Esophagus squamous epithelium (tissue), 5 donors: ENCODE measurements at regions not wholly inside any gene's neighbourhood (a gene's known extent, or its start where the extent isn't known, plus 50 kb on each side); places are given as distances from the start of the nearest gene placed in this dataset.

Experiments
- DNase-seq: peaks from one replicate; lab custom pipeline; 2025; lab: John Stamatoyannopoulos, UW
- H3K27ac ChIP-seq, 4 donors: fragments of 200-600 bp; sonication (generic); one replicate each; pipeline ENCODE4 v1.5.1; 2016 to 2019; ENCODE audit warnings: mild to moderate bottlenecking in 1 of 4
- H3K27me3 ChIP-seq, 4 donors: fragments of 200-600 bp; sonication (generic); 1 replicate in 3 of 4; 2 replicates in 1 of 4; pipeline versions ENCODE4 v1.5.1 to v1.6.0; 2017 to 2021; ENCODE audit warnings: antibody characterized with exemption in 1 of 4
- H3K36me3 ChIP-seq, 3 donors: fragments of 200-600 bp; sonication (generic); one replicate each; pipeline ENCODE4 v1.5.1; 2016 to 2019
- H3K4me1 ChIP-seq, 3 donors: fragments of 200-600 bp; sonication (generic); one replicate each; pipeline ENCODE4 v1.5.1; 2017 to 2019
- H3K4me3 ChIP-seq, 4 donors: fragments of 200-600 bp; sonication (generic); 1 replicate in 3 of 4; 2 replicates in 1 of 4; pipeline ENCODE4 v1.5.1; 2016 to 2019; ENCODE audit warnings: mild to moderate bottlenecking in 2 of 4, moderate library complexity in 1 of 4
- H3K9me3 ChIP-seq, 3 donors: fragments of 200-600 bp; sonication (generic); one replicate each; pipeline ENCODE4 v1.5.1; 2016 to 2019
- POLR2A ChIP-seq, 4 donors: fragments of 450-650 bp; IDR thresholded peaks; one replicate each; pipeline ENCODE4 v1.6.1; 2017; ENCODE audit warnings: antibody characterized with exemption in 4 of 4, mild to moderate bottlenecking in 4 of 4, moderate library complexity in 3 of 4
- WGBS, 2 donors: methylation state at CpG; one replicate each; pipeline ENCODE4 v1.1.5; 2018; 5-methylcytosine and 5-hydroxymethylcytosine counted together
- intact Hi-C: fragments of 100-400 bp; cut with DNase I; formaldehyde crosslinking; loops from one replicate; pipeline ENCODE4 v1.15.0; 2022
- TF ChIP-seq, protein P1 (sequence below), 6 experiments: fragments of 450-650 bp in 4 of 6; fragments of 200-600 bp in 2 of 6; sonication (generic) in 2 of 6; IDR thresholded peaks; one replicate each; pipeline ENCODE4 v1.5.1; 2016 to 2019; ENCODE audit warnings: antibody characterized with exemption in 6 of 6, mild to moderate bottlenecking in 4 of 6, moderate library complexity in 4 of 6
- donor health status: DM: yes; HTN: yes; CAD: no.

GRCh38 chrX:121455890-121456289, 408.5 kb downstream of the GLUD2 start:
- H3K4me1 ChIP-seq: no peaks in the 10 kb centered on the region
- intact Hi-C loops: no loop called here
- 67 to 73% methylated on average over 1 of the region's 1 CpG for WGBS, 2 donors
- no peaks in the 10 kb centered on the region for H3K36me3 ChIP-seq
- TF ChIP-seq POLR2A (IDR thresholded peaks at IDR 0.05): no peak
- TF ChIP-seq, protein P1, sequence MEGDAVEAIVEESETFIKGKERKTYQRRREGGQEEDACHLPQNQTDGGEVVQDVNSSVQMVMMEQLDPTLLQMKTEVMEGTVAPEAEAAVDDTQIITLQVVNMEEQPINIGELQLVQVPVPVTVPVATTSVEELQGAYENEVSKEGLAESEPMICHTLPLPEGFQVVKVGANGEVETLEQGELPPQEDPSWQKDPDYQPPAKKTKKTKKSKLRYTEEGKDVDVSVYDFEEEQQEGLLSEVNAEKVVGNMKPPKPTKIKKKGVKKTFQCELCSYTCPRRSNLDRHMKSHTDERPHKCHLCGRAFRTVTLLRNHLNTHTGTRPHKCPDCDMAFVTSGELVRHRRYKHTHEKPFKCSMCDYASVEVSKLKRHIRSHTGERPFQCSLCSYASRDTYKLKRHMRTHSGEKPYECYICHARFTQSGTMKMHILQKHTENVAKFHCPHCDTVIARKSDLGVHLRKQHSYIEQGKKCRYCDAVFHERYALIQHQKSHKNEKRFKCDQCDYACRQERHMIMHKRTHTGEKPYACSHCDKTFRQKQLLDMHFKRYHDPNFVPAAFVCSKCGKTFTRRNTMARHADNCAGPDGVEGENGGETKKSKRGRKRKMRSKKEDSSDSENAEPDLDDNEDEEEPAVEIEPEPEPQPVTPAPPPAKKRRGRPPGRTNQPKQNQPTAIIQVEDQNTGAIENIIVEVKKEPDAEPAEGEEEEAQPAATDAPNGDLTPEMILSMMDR (IDR thresholded peaks at IDR 0.05): no peak
- no peak overlapping the region for H3K4me3 ChIP-seq
- DNase-seq: no peak
- no peaks in the 10 kb centered on the region for H3K9me3 ChIP-seq
- H3K27ac ChIP-seq: no peak overlapping the region
- no peaks in the 10 kb centered on the region for H3K27me3 ChIP-seq

DNA sequence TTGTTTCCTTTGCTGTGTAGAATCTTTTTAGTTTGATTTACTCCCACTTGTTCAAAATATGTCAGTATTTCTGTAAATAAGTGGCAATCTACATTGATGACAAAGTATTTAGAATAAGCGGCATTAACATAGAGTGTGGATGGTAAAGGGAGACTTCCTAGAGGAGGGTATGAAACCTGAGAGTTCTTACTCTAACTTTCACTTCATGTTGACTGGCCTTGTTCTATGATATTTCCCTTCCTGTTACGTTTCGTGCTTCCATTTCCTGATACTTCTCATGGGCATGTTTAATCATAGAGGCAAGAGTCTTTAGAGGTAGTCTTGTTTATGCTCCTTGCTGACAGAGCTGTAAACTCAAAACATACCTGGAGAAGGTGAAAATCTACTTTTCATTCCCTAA, 408.9 kb downstream of the GLUD2 start:
- no peaks in the 10 kb centered on the region for H3K27me3 ChIP-seq
- no peak for TF ChIP-seq POLR2A (IDR thresholded peaks at IDR 0.05)
- TF ChIP-seq, protein P1 (IDR thresholded peaks at IDR 0.05): no peak
- no peak overlapping the region for H3K27ac ChIP-seq
- no peak overlapping the region for H3K4me3 ChIP-seq
- intact Hi-C loops: no loop called here
- DNase-seq: no peak
- no peaks in the 10 kb centered on the region for H3K36me3 ChIP-seq
- 38 to 46% methylated on average over 3 of the region's 3 CpGs for WGBS, 2 donors
- H3K4me1 ChIP-seq: no peaks in the 10 kb centered on the region
- no peaks in the 10 kb centered on the region for H3K9me3 ChIP-seq

GRCh38 chrX:121457096-121457495, 409.7 kb downstream of the GLUD2 start:
- WGBS, 2 donors: 33 to 38% methylated on average over 1 of the region's 1 CpG
- intact Hi-C loops: no loop called here
- Histone ChIP-seq H3K36me3 (no peaks in the 10 kb centered on the region), H3K27me3 (no peaks in the 10 kb centered on the region), H3K9me3 (no peaks in the 10 kb centered on the region), H3K4me1 (no peaks in the 10 kb centered on the region), H3K4me3 (no peak overlapping the region), H3K27ac (no peak overlapping the region)
- no peak for TF ChIP-seq POLR2A (IDR thresholded peaks at IDR 0.05)
- TF ChIP-seq, protein P1 (IDR thresholded peaks at IDR 0.05): no peak
- DNase-seq: no peak

DNA sequence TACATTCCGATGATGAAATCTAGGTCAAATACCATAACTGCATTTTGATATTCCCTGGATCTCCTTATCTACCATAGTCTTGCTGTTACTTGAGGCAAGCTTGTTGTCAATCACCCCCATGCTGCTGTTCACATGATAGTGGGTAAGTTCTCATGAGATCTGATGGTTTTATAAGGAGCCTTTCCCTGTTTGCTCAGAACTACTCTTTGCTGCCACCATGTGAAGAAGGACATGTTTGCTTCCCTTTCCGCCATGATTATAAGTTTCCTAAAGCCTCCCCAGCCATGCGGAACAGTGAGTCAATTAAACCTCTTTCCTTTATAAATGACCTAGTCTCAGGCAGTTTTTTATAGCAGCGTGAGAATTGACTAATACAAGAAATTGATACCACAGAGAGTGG, 432.0 kb downstream of the GLUD2 start:
- Histone ChIP-seq H3K27ac (no peak overlapping the region), H3K4me1 (no peaks in the 10 kb centered on the region), H3K36me3 (no peaks in the 10 kb centered on the region), H3K4me3 (no peak overlapping the region), H3K9me3 (no peaks in the 10 kb centered on the region), H3K27me3 (no peaks in the 10 kb centered on the region)
- DNase-seq: no peak
- WGBS, 2 donors: 45 to 80% methylated on average over 1 to 4 of the region's 4 CpGs
- TF ChIP-seq, protein P1 (IDR thresholded peaks at IDR 0.05): no peak
- no peak for TF ChIP-seq POLR2A (IDR thresholded peaks at IDR 0.05)
- intact Hi-C loops: no loop called here

GRCh38 chrX:121496966-121497365, 449.6 kb downstream of the GLUD2 start:
- Histone ChIP-seq H3K4me1 (no peaks in the 10 kb centered on the region), H3K9me3 (no peaks in the 10 kb centered on the region), H3K4me3 (no peak overlapping the region), H3K27ac (no peak overlapping the region), H3K36me3 (no peaks in the 10 kb centered on the region), H3K27me3 (no peaks in the 10 kb centered on the region)
- DNase-seq: no peak
- 6 to 21% methylated on average over 1 of the region's 1 CpG for WGBS, 2 donors
- TF ChIP-seq, protein P1 (IDR thresholded peaks at IDR 0.05): no peak
- TF ChIP-seq POLR2A (IDR thresholded peaks at IDR 0.05): no peak
- intact Hi-C loops: no loop called here
